ENCODE measurements at regions not wholly inside any gene's neighbourhood (a gene's known extent, or its start where the extent isn't known, plus 50 kb on each side); places are given as distances from the start of the nearest gene placed in this dataset.

DNA sequence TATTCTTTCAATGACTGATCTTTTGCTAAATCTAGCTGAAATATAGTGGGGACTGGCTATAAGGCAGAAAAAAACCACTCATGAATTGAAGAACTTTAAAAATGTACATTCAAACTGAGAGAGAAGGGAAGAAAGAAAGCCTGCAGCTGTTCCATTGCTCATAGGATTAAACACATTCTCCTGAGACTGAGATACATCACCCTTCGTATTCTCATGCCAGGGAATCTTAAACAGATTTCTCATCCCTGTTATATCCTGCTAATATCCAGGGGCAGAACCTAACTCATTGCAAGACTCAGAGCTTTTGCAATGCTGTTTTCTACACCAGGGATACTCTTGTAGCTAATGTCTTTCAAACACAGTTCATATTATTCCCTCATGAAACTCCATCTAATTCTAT lies 67.2 kb upstream of the ACSS3 start:
- TF ChIP-seq, protein P1, sequence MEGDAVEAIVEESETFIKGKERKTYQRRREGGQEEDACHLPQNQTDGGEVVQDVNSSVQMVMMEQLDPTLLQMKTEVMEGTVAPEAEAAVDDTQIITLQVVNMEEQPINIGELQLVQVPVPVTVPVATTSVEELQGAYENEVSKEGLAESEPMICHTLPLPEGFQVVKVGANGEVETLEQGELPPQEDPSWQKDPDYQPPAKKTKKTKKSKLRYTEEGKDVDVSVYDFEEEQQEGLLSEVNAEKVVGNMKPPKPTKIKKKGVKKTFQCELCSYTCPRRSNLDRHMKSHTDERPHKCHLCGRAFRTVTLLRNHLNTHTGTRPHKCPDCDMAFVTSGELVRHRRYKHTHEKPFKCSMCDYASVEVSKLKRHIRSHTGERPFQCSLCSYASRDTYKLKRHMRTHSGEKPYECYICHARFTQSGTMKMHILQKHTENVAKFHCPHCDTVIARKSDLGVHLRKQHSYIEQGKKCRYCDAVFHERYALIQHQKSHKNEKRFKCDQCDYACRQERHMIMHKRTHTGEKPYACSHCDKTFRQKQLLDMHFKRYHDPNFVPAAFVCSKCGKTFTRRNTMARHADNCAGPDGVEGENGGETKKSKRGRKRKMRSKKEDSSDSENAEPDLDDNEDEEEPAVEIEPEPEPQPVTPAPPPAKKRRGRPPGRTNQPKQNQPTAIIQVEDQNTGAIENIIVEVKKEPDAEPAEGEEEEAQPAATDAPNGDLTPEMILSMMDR (IDR thresholded peaks at IDR 0.05), result no peak
- Mint-ChIP-seq H3K4me3 (ENCODE audit: unreplicated experiment) (no peak overlapping the region), H3K36me3 (ENCODE audit: unreplicated experiment) (no peaks in the 10 kb centered on the region), H3K9me3 (ENCODE audit: unreplicated experiment) (no peaks in the 10 kb centered on the region), H3K27me3 (ENCODE audit: unreplicated experiment) (peaks cover 59% of the 10 kb centered on the region), H3K4me1 (ENCODE audit: unreplicated experiment) (no peaks in the 10 kb centered on the region), H3K27ac (ENCODE audit: unreplicated experiment) (no peak overlapping the region)
- no peak for DNase-seq (ENCODE audit: extremely low spot score, unreplicated experiment)

- Mint-ChIP-seq H3K4me1 (ENCODE audit: unreplicated experiment) (no peaks in the 10 kb centered on the region), H3K36me3 (ENCODE audit: unreplicated experiment) (no peaks in the 10 kb centered on the region), H3K4me3 (ENCODE audit: unreplicated experiment) (no peak overlapping the region), H3K9me3 (ENCODE audit: unreplicated experiment) (no peaks in the 10 kb centered on the region), H3K27me3 (ENCODE audit: unreplicated experiment) (peaks cover 30% of the 10 kb centered on the region), H3K27ac (ENCODE audit: unreplicated experiment) (no peak overlapping the region)
- no peak for DNase-seq (ENCODE audit: extremely low spot score, unreplicated experiment)
- TF ChIP-seq, protein P1 (IDR thresholded peaks at IDR 0.05), result no peak
These were observed 67.9 kb upstream of the LIN7A start for GRCh38 chr12:81005606-81006005.

DNA sequence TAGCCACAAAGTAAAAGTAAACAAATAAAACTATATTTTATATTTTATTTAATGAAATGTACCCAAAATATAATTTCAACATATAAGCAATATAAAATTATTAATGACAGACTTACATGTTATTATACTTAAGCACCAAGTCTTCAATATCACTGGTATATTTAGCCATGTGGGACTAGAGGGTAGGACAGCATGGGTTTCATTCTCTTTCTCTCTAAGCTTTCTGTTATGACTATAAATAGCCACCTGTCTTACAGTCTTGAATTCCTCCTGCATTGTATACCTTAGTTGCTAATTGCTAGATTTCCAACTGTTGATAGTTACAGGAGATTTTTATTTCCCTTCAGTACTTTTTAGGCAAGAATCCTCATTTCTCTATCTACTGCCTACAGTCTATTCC lies 63.1 kb upstream of the LIN7A start:
- TF ChIP-seq, protein P1 (IDR thresholded peaks at IDR 0.05), result no peak
- no peak overlapping the region for H3K4me3 Mint-ChIP-seq (ENCODE audit: unreplicated experiment)
- peaks cover 24% of the 10 kb centered on the region for H3K27me3 Mint-ChIP-seq (ENCODE audit: unreplicated experiment)
- H3K36me3 Mint-ChIP-seq (ENCODE audit: unreplicated experiment), result no peaks in the 10 kb centered on the region
- no peaks in the 10 kb centered on the region for H3K4me1 Mint-ChIP-seq (ENCODE audit: unreplicated experiment)
- no peak overlapping the region for H3K27ac Mint-ChIP-seq (ENCODE audit: unreplicated experiment)
- H3K9me3 Mint-ChIP-seq (ENCODE audit: unreplicated experiment), result no peaks in the 10 kb centered on the region
- DNase-seq (ENCODE audit: extremely low spot score, unreplicated experiment), result no peak

DNA sequence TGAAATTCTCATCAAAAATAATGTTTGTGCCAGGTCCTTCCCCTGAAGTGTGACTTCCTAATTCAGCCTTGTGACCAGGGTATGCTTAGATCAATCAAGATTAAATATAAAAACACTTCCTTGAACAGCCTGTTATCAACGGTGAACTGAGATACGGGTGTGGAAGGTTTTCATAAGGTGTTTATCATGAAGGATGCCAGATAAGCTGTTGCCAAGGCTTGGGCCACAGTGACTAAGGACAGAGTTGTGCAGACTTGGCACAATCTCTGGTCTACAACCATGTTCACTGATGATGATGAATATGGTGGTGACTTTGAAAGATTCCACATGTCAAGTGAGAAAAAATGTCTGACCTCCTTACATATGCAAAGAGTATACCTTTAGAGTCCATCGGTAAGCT lies 51.3 kb upstream of the LIN7A start:
- Mint-ChIP-seq H3K27ac (ENCODE audit: unreplicated experiment) (no peak overlapping the region), H3K36me3 (ENCODE audit: unreplicated experiment) (no peaks in the 10 kb centered on the region), H3K27me3 (ENCODE audit: unreplicated experiment) (peaks cover 3% of the 10 kb centered on the region), H3K4me1 (ENCODE audit: unreplicated experiment) (no peaks in the 10 kb centered on the region), H3K9me3 (ENCODE audit: unreplicated experiment) (no peaks in the 10 kb centered on the region), H3K4me3 (ENCODE audit: unreplicated experiment) (no peak overlapping the region)
- no peak for DNase-seq (ENCODE audit: extremely low spot score, unreplicated experiment)
- TF ChIP-seq, protein P1 (IDR thresholded peaks at IDR 0.05), result no peak

Measured in osteocyte (in vitro differentiated cells).